GM12878 (cell line): ENCODE measurements at regions not wholly inside any gene's neighbourhood (a gene's known extent, or its start where the extent isn't known, plus 50 kb on each side); places are given as distances from the start of the nearest gene placed in this dataset.

Experiments used
- CBX3 ChIP-seq: fragments of 200-600 bp; sonication (generic); IDR thresholded peaks from 2 replicates; pipeline ENCODE4 v1.6.1; 2016; ENCODE audit warnings: low read depth, borderline replicate concordance
- CBX5 ChIP-seq: sonication (generic); IDR thresholded peaks from 2 replicates; pipeline ENCODE4 v1.6.1; 2016; ENCODE audit warnings: low read depth, moderate library complexity, mild to moderate bottlenecking, inconsistent platforms
- EED ChIP-seq: sonication (generic); IDR thresholded peaks from 2 replicates; pipeline ENCODE4 v1.6.1; 2016; ENCODE audit warnings: antibody characterized with exemption, low read depth
- EGR1 ChIP-seq, 2 experiments: IDR thresholded peaks; 1 replicate in 1 of 2; 2 replicates in 1 of 2; pipeline ENCODE4 v1.6.1; 2011 to 2012; ENCODE audit warnings: low read depth in 2 of 2, low read length in 2 of 2, borderline replicate concordance in 1 of 2, mild to moderate bottlenecking in 1 of 2, moderate library complexity in 1 of 2
- EP300 ChIP-seq, 2 experiments: fragments of 150-350 bp in 1 of 2; IDR thresholded peaks; 2 replicates each; pipeline ENCODE4 v1.6.1; 2011 to 2012; ENCODE audit warnings: low read depth in 2 of 2, low read length in 2 of 2, borderline replicate concordance in 1 of 2, improper control_type of control experiment in 1 of 2, inconsistent platforms in 1 of 2; ENCODE audit not compliant: control insufficient read depth in 1 of 2
- FOXK2 ChIP-seq: fragments of 450-650 bp; IDR thresholded peaks from 2 replicates; pipeline ENCODE4 v1.6.1; 2017; ENCODE audit warnings: mild to moderate bottlenecking, moderate library complexity
- FOXM1 ChIP-seq: IDR thresholded peaks from 2 replicates; pipeline ENCODE4 v1.6.1; 2012; ENCODE audit warnings: low read depth, mild to moderate bottlenecking, inconsistent platforms, low read length, moderate library complexity
- HCFC1 ChIP-seq: fragments of 150-350 bp; IDR thresholded peaks from 2 replicates; pipeline ENCODE4 v1.6.1; 2014; ENCODE audit warnings: low read length
- MYB ChIP-seq: fragments of 150-350 bp; IDR thresholded peaks from 2 replicates; pipeline ENCODE4 v1.6.1; 2014; ENCODE audit warnings: mild to moderate bottlenecking, low read depth, low read length, borderline replicate concordance
- NR2F1 ChIP-seq: fragments of 450-650 bp; conservative IDR thresholded peaks from 2 replicates; pipeline ENCODE4 v1.6.1; 2017; ENCODE audit warnings: mild to moderate bottlenecking
- POLR2AphosphoS5 ChIP-seq: IDR thresholded peaks from 2 replicates; pipeline ENCODE4 v1.6.1; 2011; ENCODE audit warnings: mild to moderate bottlenecking, low read length, inconsistent platforms
- RAD21 ChIP-seq: IDR thresholded peaks from 2 replicates; pipeline ENCODE4 v1.6.1; 2011; ENCODE audit warnings: mild to moderate bottlenecking, low read depth, low read length, moderate library complexity; ENCODE audit not compliant: insufficient read depth
- RCOR1 ChIP-seq: conservative IDR thresholded peaks from 2 replicates; pipeline ENCODE4 v1.6.1; 2012; ENCODE audit warnings: low read depth, low read length, improper control_type of control experiment
- SP1 ChIP-seq: IDR thresholded peaks from one replicate; pipeline ENCODE4 v1.6.1; 2011; ENCODE audit warnings: low read depth, low read length
- STAT3 ChIP-seq: IDR thresholded peaks from 2 replicates; pipeline ENCODE4 v1.6.1; 2011; ENCODE audit warnings: low read depth, low read length, improper control_type of control experiment
- TBL1XR1 ChIP-seq: IDR thresholded peaks from 2 replicates; pipeline ENCODE4 v1.6.1; 2012; ENCODE audit warnings: low read depth, low read length, improper control_type of control experiment
- TF ChIP-seq, protein P1 (sequence below): IDR thresholded peaks from 2 replicates; pipeline ENCODE4 v1.6.1; 2011; ENCODE audit warnings: low read depth, mild to moderate bottlenecking, low read length, moderate library complexity, borderline replicate concordance; ENCODE audit errors: extremely low read depth
- TF ChIP-seq, protein P2 (sequence below): fragments of 150-350 bp; IDR thresholded peaks from 2 replicates; pipeline ENCODE4 v1.6.1; 2016; ENCODE audit warnings: low read depth, low read length
- TF ChIP-seq, protein P3 (sequence below): fragments of 450-650 bp; IDR thresholded peaks from 2 replicates; pipeline ENCODE4 v1.6.1; 2016; ENCODE audit warnings: mild to moderate bottlenecking
- TF ChIP-seq, protein P4 (sequence below): fragments of 450-650 bp; IDR thresholded peaks from 2 replicates; pipeline ENCODE4 v1.6.1; 2017; ENCODE audit warnings: mild to moderate bottlenecking, moderate library complexity

DNA sequence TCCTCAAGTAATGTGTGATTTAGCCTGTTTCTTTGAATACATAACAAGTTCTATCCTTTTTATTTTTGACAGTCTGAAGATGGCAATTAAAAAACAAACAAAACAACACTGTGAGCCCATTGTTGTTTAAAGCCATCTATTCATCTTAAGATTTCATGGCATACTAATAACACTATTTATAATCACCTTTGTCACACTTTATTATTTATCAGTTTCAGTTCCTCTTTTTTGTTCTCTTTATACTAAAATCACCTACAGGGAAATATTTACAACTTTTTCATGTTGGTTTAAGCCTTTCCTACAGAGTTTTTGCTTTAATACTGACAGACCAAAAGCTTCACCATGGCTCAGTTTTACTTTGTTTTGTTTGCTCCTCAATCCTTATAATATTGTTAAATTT lies 247.4 kb upstream of the CTSO start (continued):
- TF ChIP-seq STAT3 (no peak), POLR2AphosphoS5 (no peak), FOXK2 (no peak), RCOR1 (no peak), TBL1XR1 (no peak), MYB (no peak), EP300 (IDR thresholded peaks at IDR 0.05; ENCODE audit: borderline replicate concordance in 1 of 2, control insufficient read depth in 1 of 2, low read depth in 2 of 2, low read length in 2 of 2) (peak; percentile 95 to 96), EED (no peak), EGR1 (IDR thresholded peaks at IDR 0.05; ENCODE audit: borderline replicate concordance in 1 of 2, low read depth in 2 of 2, low read length in 2 of 2) (no peak), CBX5 (no peak), SP1 (no peak), FOXM1 (peak; percentile 74; the same call in 1 of the 2 replicates), HCFC1 (no peak), RAD21 (no peak), CBX3 (no peak), NR2F1 (peak; percentile 69)
- TF ChIP-seq, protein P1, sequence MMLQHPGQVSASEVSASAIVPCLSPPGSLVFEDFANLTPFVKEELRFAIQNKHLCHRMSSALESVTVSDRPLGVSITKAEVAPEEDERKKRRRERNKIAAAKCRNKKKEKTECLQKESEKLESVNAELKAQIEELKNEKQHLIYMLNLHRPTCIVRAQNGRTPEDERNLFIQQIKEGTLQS, result no peak
- TF ChIP-seq, protein P2, sequence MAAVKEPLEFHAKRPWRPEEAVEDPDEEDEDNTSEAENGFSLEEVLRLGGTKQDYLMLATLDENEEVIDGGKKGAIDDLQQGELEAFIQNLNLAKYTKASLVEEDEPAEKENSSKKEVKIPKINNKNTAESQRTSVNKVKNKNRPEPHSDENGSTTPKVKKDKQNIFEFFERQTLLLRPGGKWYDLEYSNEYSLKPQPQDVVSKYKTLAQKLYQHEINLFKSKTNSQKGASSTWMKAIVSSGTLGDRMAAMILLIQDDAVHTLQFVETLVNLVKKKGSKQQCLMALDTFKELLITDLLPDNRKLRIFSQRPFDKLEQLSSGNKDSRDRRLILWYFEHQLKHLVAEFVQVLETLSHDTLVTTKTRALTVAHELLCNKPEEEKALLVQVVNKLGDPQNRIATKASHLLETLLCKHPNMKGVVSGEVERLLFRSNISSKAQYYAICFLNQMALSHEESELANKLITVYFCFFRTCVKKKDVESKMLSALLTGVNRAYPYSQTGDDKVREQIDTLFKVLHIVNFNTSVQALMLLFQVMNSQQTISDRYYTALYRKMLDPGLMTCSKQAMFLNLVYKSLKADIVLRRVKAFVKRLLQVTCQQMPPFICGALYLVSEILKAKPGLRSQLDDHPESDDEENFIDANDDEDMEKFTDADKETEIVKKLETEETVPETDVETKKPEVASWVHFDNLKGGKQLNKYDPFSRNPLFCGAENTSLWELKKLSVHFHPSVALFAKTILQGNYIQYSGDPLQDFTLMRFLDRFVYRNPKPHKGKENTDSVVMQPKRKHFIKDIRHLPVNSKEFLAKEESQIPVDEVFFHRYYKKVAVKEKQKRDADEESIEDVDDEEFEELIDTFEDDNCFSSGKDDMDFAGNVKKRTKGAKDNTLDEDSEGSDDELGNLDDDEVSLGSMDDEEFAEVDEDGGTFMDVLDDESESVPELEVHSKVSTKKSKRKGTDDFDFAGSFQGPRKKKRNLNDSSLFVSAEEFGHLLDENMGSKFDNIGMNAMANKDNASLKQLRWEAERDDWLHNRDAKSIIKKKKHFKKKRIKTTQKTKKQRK, result no peak
- TF ChIP-seq, protein P3, sequence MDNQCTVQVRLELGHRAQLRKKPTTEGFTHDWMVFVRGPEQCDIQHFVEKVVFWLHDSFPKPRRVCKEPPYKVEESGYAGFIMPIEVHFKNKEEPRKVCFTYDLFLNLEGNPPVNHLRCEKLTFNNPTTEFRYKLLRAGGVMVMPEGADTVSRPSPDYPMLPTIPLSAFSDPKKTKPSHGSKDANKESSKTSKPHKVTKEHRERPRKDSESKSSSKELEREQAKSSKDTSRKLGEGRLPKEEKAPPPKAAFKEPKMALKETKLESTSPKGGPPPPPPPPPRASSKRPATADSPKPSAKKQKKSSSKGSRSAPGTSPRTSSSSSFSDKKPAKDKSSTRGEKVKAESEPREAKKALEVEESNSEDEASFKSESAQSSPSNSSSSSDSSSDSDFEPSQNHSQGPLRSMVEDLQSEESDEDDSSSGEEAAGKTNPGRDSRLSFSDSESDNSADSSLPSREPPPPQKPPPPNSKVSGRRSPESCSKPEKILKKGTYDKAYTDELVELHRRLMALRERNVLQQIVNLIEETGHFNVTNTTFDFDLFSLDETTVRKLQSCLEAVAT, result peak; percentile 60; the same call in 1 of the 2 replicates
- TF ChIP-seq, protein P4, sequence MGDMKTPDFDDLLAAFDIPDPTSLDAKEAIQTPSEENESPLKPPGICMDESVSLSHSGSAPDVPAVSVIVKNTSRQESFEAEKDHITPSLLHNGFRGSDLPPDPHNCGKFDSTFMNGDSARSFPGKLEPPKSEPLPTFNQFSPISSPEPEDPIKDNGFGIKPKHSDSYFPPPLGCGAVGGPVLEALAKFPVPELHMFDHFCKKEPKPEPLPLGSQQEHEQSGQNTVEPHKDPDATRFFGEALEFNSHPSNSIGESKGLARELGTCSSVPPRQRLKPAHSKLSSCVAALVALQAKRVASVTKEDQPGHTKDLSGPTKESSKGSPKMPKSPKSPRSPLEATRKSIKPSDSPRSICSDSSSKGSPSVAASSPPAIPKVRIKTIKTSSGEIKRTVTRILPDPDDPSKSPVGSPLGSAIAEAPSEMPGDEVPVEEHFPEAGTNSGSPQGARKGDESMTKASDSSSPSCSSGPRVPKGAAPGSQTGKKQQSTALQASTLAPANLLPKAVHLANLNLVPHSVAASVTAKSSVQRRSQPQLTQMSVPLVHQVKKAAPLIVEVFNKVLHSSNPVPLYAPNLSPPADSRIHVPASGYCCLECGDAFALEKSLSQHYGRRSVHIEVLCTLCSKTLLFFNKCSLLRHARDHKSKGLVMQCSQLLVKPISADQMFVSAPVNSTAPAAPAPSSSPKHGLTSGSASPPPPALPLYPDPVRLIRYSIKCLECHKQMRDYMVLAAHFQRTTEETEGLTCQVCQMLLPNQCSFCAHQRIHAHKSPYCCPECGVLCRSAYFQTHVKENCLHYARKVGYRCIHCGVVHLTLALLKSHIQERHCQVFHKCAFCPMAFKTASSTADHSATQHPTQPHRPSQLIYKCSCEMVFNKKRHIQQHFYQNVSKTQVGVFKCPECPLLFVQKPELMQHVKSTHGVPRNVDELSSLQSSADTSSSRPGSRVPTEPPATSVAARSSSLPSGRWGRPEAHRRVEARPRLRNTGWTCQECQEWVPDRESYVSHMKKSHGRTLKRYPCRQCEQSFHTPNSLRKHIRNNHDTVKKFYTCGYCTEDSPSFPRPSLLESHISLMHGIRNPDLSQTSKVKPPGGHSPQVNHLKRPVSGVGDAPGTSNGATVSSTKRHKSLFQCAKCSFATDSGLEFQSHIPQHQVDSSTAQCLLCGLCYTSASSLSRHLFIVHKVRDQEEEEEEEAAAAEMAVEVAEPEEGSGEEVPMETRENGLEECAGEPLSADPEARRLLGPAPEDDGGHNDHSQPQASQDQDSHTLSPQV, result no peak
